OCI-LY3 (cell line): ENCODE measurements at regions not wholly inside any gene's neighbourhood (a gene's known extent, or its start where the extent isn't known, plus 50 kb on each side); places are given as distances from the start of the nearest gene placed in this dataset.

ENCODE experiments used
- CTCF ChIP-seq: fragments of 200-600, 300-600 bp; sonication (generic); IDR thresholded peaks from 2 replicates; pipeline ENCODE4 v1.5.1; 2014; ENCODE audit warnings: antibody characterized with exemption, low read length, low read depth
- EZH2phosphoT487 ChIP-seq: fragments of 200-600 bp; shearing (Covaris generic); IDR thresholded peaks from 2 replicates; pipeline ENCODE4 v1.6.1; 2018; ENCODE audit warnings: antibody characterized with exemption, mixed run types, low read depth

GRCh38 chr5:10049858-10050455 lies 199.7 kb downstream of the ATPSCKMT start:
- TF ChIP-seq CTCF (no peak), EZH2phosphoT487 (no peak)
